GM18951 (cell line): ENCODE measurements at regions not wholly inside any gene's neighbourhood (a gene's known extent, or its start where the extent isn't known, plus 50 kb on each side); places are given as distances from the start of the nearest gene placed in this dataset.
"Not testable (repeated sequence)": the region's sequence is repeated elsewhere in the genome, so short reads cannot be mapped to it uniquely, and the experiment has no call there.

ENCODE experiments used
- POLR2A ChIP-seq: IDR thresholded peaks from 4 replicates; pipeline ENCODE4 v1.6.1; 2011; ENCODE audit warnings: mild to moderate bottlenecking; ENCODE audit not compliant: insufficient read length, insufficient read depth; ENCODE audit errors: extremely low read depth
- in situ Hi-C: fragments of 300-500 bp; cut with MboI; formaldehyde crosslinking; loops from one replicate; pipeline ENCODE4 v1.12.0; 2022; ENCODE audit warnings: low sequenced_read_pairs, mixed read lengths, inconsistent platforms; ENCODE audit not compliant: unreplicated experiment

- no peak for TF ChIP-seq POLR2A
- in situ Hi-C loops: no loop called here
Observed at GRCh38 chr20:26243731-26244130, 547.1 kb upstream of the ZNF337 start.

DNA sequence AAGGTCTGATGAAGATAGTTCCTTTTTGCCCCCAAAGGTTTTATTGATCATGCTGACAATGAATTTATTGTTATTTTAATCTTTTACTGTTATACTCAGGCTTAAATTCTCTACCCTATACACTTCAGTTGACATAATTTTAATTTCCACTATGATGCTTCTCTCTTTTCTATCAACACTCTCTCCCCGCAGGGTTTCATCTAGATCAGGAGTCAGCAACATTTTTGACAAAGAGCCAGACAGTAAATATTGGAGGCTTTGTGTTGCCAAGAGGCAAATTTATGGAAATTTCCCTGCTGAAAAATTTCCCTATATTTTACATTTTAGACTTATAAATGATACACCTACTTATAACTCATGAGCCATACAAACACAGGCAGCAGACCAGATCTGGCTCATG, 524.0 kb upstream of the ZNF337 start:
- in situ Hi-C loops: not testable (repeated sequence)

DNA sequence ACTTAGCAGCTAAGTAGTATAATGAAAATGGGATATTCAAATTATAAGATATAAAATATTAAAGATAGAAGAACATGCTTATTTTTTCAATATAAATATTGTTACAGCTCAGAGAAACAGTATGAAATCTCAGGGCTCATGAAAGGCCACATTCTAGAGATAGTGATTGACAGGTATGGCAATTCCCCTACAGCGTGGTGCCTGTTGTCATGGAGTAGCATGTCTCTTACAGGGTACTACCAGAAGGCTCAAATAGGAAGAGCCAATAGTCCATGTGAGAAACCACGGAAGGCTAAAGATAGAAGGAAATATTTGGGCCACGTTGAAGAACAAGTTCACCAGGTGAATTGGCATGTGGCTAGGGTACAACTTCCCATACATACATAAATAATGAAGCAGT, 522.9 kb upstream of the ZNF337 start:
- in situ Hi-C loops: not testable (repeated sequence)

DNA sequence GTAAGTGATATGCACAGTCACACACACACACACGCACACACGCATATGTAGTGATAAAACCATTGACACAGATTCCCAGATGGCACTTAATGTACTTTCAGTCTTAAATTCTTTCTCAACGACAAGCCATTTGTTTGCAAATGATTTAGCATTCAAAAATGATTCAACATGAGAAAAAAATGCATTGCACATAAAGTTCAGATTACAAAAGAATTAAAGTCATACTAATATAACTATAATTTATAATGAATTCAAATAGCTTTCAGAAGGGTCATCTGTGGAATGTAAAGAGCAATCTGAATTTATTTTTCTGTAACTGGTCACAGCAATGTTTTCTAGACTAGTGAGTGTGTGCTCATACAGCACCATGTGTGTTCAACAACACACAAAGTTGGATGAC, 521.6 kb upstream of the ZNF337 start:
- in situ Hi-C loops: no loop called here
- TF ChIP-seq POLR2A: no peak

DNA sequence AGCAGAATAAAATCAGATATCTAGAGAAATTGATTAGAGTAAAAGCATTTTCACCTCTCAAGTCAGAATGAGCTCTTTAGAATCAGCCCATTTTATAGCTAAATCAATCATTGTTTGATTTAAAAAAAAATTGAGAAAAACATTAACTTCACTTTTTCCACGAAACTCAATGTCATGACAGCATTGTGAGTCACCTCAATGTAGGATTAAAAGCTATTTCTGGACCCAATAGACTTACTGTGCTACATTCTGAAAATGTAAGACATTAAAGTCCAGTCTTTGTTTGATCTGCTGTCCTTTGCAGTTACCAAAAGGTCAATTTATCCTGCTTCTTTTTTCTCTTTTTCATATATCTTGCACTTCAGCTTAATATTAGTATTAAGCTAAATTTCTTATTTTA, 519.4 kb upstream of the ZNF337 start:
- in situ Hi-C loops: no loop called here
- no peak for TF ChIP-seq POLR2A

GRCh38 chr20:26214991-26215390, 518.3 kb upstream of the ZNF337 start:
- in situ Hi-C loops: no loop called here
- no peak for TF ChIP-seq POLR2A

- in situ Hi-C loops: no loop called here
- TF ChIP-seq POLR2A: no peak
Observed at GRCh38 chr20:26209171-26209941, 512.7 kb upstream of the ZNF337 start.

DNA sequence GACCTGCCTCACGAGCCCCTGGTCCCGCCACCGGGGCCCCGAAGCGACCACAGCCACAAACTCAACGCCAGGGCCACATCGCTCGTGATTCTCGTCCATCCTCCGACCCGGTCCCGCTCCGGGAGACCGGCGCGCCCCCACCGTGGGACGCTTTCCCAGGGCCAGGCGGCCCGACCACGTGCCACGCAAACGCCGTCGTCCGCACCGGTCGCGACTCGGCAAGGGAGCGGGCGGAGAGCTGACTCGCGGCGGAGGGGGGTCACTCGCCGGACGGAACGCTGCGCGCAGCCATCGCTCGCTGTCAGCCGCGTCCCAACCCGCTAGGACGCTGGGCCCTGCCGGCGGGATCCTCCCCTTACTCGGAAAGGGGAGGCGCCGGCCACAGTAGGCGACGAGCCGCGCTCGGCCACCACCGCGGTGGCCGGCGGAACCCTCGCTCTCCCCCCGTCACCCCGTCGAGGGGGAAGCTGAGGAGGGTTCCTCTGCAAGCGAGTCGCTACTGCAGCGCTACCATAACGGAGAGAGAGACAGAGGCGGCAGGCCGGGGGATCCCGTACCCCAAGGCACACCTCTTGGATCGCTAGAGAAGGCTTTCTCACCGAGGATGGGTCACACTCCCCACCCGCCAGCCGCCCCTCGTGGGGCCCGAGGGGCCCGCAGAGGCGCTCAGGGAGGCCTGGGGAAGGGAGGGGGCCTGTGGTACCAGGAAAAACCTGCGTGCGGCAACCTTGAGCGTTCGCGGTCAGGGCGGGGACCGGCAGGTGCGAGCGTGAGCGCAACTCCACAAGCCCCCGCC, 511.8 kb upstream of the ZNF337 start:
- in situ Hi-C loops: no loop called here
- TF ChIP-seq POLR2A: no peak

DNA sequence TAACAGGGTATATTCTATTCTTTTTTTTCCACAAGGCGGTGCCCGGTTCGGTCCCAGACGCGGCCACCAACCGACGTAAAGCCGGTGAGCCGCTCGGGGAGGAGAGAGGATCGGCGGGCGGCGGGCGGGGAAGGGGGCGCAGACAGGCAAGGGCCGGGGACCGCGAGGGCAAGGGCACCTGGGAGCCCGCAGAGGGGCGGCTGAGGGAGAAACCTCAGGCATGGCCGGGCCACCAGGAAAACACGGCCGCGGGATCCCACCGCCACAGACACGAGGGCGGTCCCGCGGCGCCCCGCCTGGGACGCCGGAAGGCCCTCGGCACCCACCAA, 511.3 kb upstream of the ZNF337 start:
- in situ Hi-C loops: not testable (repeated sequence)

DNA sequence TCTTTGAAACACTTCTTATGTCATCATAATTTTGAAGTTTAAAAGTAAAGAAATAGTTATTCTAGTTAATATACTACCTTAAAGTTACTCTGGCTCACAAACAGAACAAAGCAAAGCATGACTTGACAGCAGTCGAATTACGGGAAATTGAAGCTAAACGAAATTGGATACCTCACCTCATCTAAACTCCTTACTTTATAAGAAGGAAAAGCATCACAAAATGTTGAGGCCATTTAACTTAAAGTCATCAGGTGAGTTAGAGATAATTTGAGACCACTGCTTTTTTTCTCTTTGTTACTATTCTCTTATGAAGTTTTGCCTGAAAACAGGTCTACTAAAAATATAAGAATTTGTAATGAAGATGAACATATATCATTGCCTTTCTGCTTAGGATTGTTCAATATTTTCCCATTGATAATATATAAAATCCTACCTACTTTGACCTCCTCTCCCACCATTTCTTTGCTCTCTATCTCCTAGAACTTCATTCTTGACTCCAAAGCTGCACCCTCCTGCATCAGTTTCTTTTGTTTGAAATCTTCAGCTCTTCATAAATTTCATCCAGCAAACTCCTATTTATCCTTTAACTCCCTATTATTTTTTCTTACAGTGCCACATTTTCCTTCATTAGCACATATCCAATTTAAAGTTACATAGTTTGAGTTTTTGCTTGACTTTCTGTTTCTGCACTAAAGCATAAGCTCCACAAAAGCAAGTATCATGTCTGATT, 510.7 kb upstream of the ZNF337 start:
- TF ChIP-seq POLR2A: no peak
- in situ Hi-C loops: no loop called here

GRCh38 chr20:26205350-26205749, 508.7 kb upstream of the ZNF337 start:
- TF ChIP-seq POLR2A: no peak
- in situ Hi-C loops: no loop called here

DNA sequence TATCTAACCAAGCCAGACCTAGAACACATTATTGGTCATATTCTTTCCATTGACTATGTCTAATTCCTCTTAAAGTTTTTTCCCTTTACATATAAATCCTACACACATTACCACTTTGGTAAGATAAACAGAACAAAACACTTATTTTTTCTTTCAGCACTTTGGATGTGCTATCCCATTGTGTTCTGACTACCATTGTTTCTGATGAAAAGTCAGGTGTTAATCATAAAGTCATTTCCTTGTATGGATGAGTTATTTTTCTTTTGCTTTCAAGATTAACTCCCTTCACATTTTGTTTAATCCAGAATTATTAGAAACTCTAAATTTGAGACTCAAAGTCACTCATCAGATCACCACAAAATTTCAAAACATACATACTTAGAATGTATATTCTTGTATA, 504.4 kb upstream of the ZNF337 start:
- in situ Hi-C loops: not testable (repeated sequence)

DNA sequence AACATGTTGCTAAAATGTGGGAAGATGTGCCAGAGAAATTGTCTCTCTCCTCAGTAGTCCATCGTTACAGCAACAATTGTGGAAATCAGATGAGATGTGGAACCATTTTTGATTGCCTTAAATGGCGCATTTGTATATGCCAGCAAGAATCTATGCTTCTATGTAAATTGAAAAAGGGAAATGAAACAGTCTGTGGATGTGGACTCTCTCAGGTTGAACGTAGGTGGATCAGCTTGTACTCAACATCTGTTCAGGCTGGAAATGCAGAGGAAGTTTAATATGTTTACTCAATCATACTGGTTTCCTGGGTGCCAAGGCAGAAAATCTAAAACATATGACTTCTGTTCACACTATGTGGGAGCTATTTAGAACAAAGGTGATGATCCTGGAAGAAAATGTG, 490.7 kb upstream of the ZNF337 start:
- in situ Hi-C loops: not testable (repeated sequence)

DNA sequence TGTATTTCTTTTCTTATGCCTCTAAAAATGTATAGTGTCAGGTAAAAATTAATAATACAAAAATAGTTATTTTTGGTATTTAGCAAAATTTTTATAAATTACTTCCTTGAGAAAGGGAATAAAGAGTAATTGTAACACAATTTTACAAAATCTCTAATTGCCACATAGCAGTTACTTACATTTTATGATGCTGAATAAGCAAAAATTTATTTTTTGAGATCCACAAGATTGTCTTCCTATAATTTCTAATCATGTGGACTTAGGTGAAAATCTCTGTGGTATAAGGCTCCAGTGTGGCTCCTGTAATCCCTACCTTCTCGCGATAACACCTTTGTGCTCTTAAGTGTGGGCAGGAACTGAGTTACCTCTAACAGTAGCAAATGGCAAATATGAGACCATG, 487.1 kb upstream of the ZNF337 start:
- in situ Hi-C loops: not testable (repeated sequence)

GRCh38 chr20:26181364-26181763, 484.7 kb upstream of the ZNF337 start:
- in situ Hi-C loops: not testable (repeated sequence)

DNA sequence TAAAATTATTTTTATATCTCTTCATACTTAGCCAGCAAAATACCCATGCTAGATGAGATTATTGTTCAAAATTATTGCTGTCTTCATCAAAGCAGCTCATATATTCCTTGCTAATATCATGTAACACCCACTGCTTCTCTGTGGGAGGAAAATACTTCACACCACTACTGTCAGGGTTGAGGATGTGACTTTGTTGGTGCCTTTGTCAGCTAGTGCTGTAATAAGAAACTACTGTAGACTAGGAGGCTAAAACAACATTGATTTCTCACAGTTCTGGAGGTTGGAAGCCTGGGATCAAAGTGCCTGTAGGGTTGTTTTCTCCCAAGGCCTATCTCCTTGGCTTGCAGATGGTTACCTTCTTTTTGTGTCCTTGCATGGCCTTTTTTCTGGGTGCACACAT, 475.2 kb upstream of the ZNF337 start:
- in situ Hi-C loops: not testable (repeated sequence)
